NCI-H2227 (cell line): ENCODE measurements at regions not wholly inside any gene's neighbourhood (a gene's known extent, or its start where the extent isn't known, plus 50 kb on each side); places are given as distances from the start of the nearest gene placed in this dataset.

ENCODE experiments used
- DNase-seq: peaks from one replicate; lab custom pipeline; 2025; ENCODE audit not compliant: unreplicated experiment; lab: John Stamatoyannopoulos, UW

- DNase-seq = no peak
Observed at GRCh38 chr5:2388571-2388970, 362.9 kb downstream of the IRX2 start.

GRCh38 chr5:2387634-2388325 is 363.7 kb downstream of the IRX2 start:
- no peak for DNase-seq

GRCh38 chr5:2387250-2387633 is 364.2 kb downstream of the IRX2 start:
- no peak for DNase-seq

GRCh38 chr5:2385818-2386217 is 365.7 kb downstream of the IRX2 start:
- DNase-seq = no peak

- DNase-seq = no peak
Observed at GRCh38 chr5:2383698-2384065, 367.8 kb downstream of the IRX2 start.

- no peak for DNase-seq
Observed at GRCh38 chr5:2382776-2383697, 368.4 kb downstream of the IRX2 start.

GRCh38 chr5:2381861-2382260 is 369.6 kb downstream of the IRX2 start:
- DNase-seq = no peak

- no peak for DNase-seq
Observed at GRCh38 chr5:2381070-2381469, 370.4 kb downstream of the IRX2 start.

- DNase-seq = no peak
Observed at GRCh38 chr5:2378976-2379375, 372.5 kb downstream of the IRX2 start.

GRCh38 chr5:2378108-2378507 is 373.4 kb downstream of the IRX2 start:
- no peak for DNase-seq

GRCh38 chr5:2376486-2376885 is 375.0 kb downstream of the IRX2 start:
- no peak for DNase-seq

- DNase-seq = no peak
Observed at GRCh38 chr5:2375757-2376250, 375.7 kb downstream of the IRX2 start.

- no peak for DNase-seq
Observed at GRCh38 chr5:2375291-2375690, 376.2 kb downstream of the IRX2 start.

GRCh38 chr5:2374703-2375102 is 376.8 kb downstream of the IRX2 start:
- DNase-seq = no peak

- no peak for DNase-seq
Observed at GRCh38 chr5:2373631-2374030, 377.8 kb downstream of the IRX2 start.

- no peak for DNase-seq
Observed at GRCh38 chr5:2371419-2371710, 380.1 kb downstream of the IRX2 start.

- DNase-seq = no peak
Observed at GRCh38 chr5:2370626-2371418, 380.7 kb downstream of the IRX2 start.

- DNase-seq = no peak
Observed at GRCh38 chr5:2369178-2369577, 382.3 kb downstream of the IRX2 start.

GRCh38 chr5:2366816-2367215 is 384.7 kb downstream of the IRX2 start:
- DNase-seq = no peak

- DNase-seq = no peak
Observed at GRCh38 chr5:2357309-2357708, 394.2 kb downstream of the IRX2 start.

GRCh38 chr5:2355859-2356258 is 395.6 kb downstream of the IRX2 start:
- DNase-seq = no peak
